ENCODE measurements at regions not wholly inside any gene's neighbourhood (a gene's known extent, or its start where the extent isn't known, plus 50 kb on each side); places are given as distances from the start of the nearest gene placed in this dataset.

DNA sequence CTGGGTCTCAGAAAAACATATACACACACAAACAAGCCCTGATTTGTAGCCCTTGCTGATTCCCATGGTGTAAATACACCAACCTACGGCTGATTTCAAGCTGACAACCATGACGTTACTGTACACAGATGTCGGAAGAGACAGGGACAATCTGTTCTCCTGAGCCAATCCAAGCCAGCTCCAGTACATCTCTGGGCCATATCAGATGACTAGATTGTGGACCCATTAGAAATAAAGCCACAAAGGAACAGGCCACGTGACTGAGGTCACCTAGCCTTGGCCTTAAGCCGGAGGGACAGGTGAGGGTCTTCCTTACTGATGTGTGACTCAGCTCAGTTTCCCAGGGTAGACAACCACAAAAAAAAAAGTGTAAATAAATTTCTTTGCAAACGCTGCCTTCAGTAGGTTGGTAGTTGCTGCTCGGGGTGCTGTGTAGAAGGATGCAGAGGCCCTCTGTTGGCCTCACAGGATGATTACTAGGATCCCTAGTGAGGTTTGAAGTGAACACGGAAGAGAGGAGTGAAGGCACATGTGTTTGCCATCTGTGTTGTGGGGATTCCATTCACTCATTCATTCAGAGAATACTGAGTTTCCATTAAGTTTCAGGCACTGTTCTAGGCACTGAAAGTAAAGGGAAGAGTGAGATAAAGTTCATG lies 99.0 kb upstream of the LARGE1 start:
- DNase-seq (ENCODE audit: extremely low read depth, insufficient read length) = no peak
- Histone ChIP-seq H3K4me3 (replicated peaks; ENCODE audit: low read depth, low read length) (no peak overlapping the region), H3K36me3 (ENCODE audit: control insufficient read depth, insufficient read depth, low read length) (no peaks in the 10 kb centered on the region), H3K27me3 (replicated peaks; ENCODE audit: control insufficient read depth, insufficient read depth, low read length) (no peaks in the 10 kb centered on the region; the same call in 1 of the 2 replicates)
- TF ChIP-seq, protein P1, sequence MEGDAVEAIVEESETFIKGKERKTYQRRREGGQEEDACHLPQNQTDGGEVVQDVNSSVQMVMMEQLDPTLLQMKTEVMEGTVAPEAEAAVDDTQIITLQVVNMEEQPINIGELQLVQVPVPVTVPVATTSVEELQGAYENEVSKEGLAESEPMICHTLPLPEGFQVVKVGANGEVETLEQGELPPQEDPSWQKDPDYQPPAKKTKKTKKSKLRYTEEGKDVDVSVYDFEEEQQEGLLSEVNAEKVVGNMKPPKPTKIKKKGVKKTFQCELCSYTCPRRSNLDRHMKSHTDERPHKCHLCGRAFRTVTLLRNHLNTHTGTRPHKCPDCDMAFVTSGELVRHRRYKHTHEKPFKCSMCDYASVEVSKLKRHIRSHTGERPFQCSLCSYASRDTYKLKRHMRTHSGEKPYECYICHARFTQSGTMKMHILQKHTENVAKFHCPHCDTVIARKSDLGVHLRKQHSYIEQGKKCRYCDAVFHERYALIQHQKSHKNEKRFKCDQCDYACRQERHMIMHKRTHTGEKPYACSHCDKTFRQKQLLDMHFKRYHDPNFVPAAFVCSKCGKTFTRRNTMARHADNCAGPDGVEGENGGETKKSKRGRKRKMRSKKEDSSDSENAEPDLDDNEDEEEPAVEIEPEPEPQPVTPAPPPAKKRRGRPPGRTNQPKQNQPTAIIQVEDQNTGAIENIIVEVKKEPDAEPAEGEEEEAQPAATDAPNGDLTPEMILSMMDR (IDR thresholded peaks at IDR 0.05; ENCODE audit: insufficient read depth, low read length, poor library complexity, severe bottlenecking) = no peak

DNA sequence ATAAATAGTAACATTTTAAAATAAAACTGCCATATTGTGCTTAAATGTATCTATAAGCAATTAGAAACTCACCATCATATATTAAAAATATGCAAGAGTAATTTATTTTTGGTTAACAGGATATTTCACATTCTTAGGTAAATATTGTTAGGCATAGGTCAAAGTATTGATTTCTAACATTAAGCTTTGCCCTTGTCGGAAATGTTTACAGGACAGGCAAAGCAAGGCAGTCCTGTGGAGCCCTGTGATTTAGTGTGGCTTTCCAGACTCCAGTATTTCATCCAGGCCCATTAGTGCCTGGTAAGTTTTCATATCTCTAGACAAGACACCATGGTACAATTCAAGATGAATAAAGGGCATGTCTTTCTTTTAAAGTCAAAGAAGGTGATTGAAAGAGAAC lies 114.9 kb upstream of the LARGE1 start:
- Histone ChIP-seq H3K36me3 (ENCODE audit: control insufficient read depth, insufficient read depth, low read length) (no peaks in the 10 kb centered on the region), H3K4me3 (replicated peaks; ENCODE audit: low read depth, low read length) (no peak overlapping the region), H3K27me3 (replicated peaks; ENCODE audit: control insufficient read depth, insufficient read depth, low read length) (no peaks in the 10 kb centered on the region; the same call in 1 of the 2 replicates)
- DNase-seq (ENCODE audit: extremely low read depth, insufficient read length) = no peak
- TF ChIP-seq, protein P1 (IDR thresholded peaks at IDR 0.05; ENCODE audit: insufficient read depth, low read length, poor library complexity, severe bottlenecking) = no peak

DNA sequence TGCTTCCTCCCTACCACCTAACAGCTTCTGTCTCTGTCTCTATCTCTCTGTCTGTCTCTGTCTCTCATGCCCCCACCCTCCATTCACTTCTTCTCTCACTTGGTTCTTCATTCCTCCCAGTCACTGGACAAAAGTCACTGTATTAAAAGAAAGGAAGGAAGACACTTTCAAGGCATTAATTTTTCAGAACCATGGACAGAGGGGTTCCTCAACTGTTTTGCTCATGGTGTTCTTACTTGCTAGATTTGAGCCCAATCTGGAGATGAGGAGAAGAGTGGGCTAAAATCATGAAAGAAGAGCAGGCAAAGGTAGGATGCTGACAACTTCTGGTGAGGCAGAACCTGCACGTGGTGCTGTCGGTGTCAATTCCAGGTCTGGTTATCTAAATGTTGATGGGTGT lies 116.7 kb upstream of the LARGE1 start:
- H3K27me3 ChIP-seq (replicated peaks; ENCODE audit: control insufficient read depth, insufficient read depth, low read length) = no peaks in the 10 kb centered on the region; the same call in 1 of the 2 replicates
- TF ChIP-seq, protein P1 (IDR thresholded peaks at IDR 0.05; ENCODE audit: insufficient read depth, low read length, poor library complexity, severe bottlenecking) = no peak
- no peak overlapping the region for H3K4me3 ChIP-seq (replicated peaks; ENCODE audit: low read depth, low read length)
- DNase-seq (ENCODE audit: extremely low read depth, insufficient read length) = no peak
- H3K36me3 ChIP-seq (ENCODE audit: control insufficient read depth, insufficient read depth, low read length) = no peaks in the 10 kb centered on the region

DNA sequence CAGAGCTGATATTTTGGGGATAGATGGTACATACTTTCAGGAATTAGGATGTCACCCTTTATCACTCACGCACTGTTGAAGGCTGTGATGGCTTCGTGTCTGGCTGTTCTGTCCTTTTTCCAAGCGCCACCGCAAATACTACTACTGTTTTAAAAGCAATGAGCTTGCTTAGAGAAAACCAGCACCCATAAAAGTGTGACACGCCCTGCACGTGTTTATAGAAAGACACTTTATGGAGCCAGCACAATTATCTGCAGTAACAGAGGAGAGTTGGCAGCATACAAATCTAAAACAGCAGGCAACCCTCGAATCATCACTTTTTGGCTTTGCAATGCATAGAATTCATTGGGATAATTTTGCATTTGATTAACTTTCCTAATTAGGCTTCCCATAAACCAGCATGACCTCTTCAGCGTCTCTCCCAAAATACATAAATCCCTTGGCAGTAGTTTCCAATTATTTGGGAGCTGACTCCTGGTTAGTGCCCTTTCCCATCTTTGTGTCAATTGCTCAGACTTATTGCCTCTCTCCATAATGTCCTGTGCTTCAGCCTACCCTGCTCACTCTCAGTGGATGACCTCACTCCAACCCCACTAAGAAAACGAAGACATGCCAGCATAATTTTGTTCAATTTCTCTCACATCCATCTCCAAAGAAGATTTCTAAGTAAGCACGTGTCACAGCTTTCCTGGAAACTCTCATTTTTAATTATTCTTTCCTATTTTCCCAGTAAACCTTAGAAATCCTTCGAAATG lies 118.7 kb upstream of the LARGE1 start:
- H3K36me3 ChIP-seq (ENCODE audit: control insufficient read depth, insufficient read depth, low read length) = no peaks in the 10 kb centered on the region
- TF ChIP-seq, protein P1 (IDR thresholded peaks at IDR 0.05; ENCODE audit: insufficient read depth, low read length, poor library complexity, severe bottlenecking) = no peak
- DNase-seq (ENCODE audit: extremely low read depth, insufficient read length) = no peak
- H3K4me3 ChIP-seq (replicated peaks; ENCODE audit: low read depth, low read length) = no peak overlapping the region
- H3K27me3 ChIP-seq (replicated peaks; ENCODE audit: control insufficient read depth, insufficient read depth, low read length) = no peaks in the 10 kb centered on the region; the same call in 1 of the 2 replicates

DNA sequence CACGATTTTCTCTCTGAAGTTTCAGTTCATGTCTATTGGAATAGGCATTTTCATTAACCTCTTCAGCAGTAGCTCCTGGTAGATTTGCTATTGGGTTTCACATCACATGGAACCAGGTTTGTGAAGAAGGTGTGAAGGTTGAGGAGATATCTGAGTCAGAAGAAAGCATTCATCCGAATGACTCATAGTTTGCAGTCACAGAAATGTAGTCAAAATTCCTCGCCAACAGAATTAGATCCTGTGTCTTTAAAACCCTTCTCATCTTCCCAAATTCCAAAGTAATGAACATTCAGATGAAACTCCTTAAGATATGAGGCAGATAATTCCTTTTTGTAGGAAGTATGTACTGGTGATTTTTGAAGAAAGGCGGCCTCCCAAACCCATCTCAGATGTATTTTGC lies 125.0 kb upstream of the LARGE1 start:
- TF ChIP-seq, protein P1 (IDR thresholded peaks at IDR 0.05; ENCODE audit: insufficient read depth, low read length, poor library complexity, severe bottlenecking) = no peak
- Histone ChIP-seq H3K27me3 (replicated peaks; ENCODE audit: control insufficient read depth, insufficient read depth, low read length) (no peaks in the 10 kb centered on the region; the same call in 1 of the 2 replicates), H3K4me3 (replicated peaks; ENCODE audit: low read depth, low read length) (no peak overlapping the region), H3K36me3 (ENCODE audit: control insufficient read depth, insufficient read depth, low read length) (no peaks in the 10 kb centered on the region)
- no peak for DNase-seq (ENCODE audit: extremely low read depth, insufficient read length)

All from GM06990 (cell line).